HG03460 (cell line): ENCODE measurements at regions not wholly inside any gene's neighbourhood (a gene's known extent, or its start where the extent isn't known, plus 50 kb on each side); places are given as distances from the start of the nearest gene placed in this dataset.
A peak's percentile ranks its signal among the peaks of the same experiment; 100 is the strongest.
"Not testable (repeated sequence)": the region's sequence is repeated elsewhere in the genome, so short reads cannot be mapped to it uniquely, and the experiment has no call there.

Source experiments
- ATAC-seq: cut with Tn5 transposase; IDR thresholded peaks from one replicate; pipeline ENCODE4 v1.9.1; 2021; ENCODE audit not compliant: unreplicated experiment

DNA sequence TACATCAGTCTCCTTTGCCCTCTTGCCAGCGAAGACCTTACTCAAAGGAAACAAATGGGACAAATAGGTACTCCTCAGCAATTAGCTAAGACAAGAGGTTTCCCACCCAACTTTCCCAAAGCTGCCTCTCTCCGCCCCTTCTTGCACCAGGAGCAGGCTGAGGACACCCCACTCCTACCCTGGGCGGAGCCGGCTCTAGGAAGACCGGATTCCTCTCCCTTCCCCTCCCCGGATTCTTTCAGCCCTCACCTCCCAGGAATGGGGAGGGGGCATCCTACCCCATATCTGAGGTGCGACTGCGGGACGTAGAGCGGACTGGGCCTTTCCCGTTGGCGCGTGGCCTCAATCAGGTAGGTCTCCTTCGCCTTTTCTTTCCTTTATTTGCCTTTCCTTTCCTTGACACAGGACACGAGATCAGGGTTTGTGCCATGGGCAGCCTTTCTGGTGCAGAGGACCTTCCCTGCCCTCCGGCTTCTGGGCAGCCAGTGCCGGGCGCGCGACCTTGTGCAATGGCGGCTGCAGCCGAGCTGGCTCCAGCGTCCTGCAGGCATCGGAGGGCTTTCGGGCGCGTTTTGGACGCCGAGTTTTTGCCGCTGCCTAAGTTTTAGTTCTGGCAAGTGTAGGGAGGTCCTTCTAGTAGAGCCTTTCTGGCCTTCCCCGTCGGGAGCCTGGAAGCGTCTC, 279.9 kb downstream of the PLS3 start:
- not testable (repeated sequence) for ATAC-seq

DNA sequence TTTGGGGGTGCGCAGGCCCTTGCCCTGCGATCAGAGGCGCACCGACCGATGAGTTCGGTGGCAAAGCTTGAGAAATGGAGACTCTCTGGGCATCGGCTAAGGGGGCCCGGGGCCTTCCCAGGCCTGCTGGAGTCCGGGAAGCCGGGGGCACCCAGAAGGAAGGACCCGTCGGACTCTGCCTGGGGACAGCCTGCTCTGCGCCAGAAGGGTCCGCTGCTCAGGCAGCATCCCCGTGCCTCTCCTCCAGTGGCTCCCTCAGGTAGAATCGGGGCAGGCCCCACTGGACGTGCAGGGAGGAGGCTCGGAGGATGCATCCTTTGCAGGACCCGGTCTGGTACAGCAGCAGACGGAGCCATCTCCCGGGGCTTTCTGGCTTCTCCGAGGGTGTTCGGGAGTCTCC, 290.0 kb downstream of the PLS3 start:
- ATAC-seq: not testable (repeated sequence)

- not testable (repeated sequence) for ATAC-seq
These were observed 292.3 kb downstream of the PLS3 start for GRCh38 chrX:115853260-115853659.

DNA sequence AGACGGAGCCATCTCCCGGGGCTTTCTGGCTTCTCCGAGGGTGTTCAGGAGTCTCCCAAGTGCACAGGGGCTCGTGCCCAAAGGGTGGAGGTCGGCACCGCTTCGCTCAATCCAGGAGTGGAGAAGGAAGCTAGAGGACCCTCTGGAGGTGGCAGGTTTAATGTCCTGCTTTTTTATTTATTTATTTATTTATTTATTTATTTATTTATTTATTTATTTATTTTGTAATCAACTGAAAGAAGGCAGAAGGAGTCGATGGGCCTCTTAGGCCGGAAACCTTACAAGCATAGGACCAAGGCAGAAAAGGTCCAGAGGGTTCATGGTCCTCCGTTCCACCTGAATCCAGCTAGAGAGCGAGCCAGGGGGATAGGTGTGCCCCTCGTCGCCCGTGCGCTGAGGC, 289.4 kb upstream of the AGTR2 start:
- ATAC-seq: not testable (repeated sequence)

- ATAC-seq: not testable (repeated sequence)
These were observed 286.4 kb upstream of the AGTR2 start for GRCh38 chrX:115884121-115884520.

- ATAC-seq: not testable (repeated sequence)
These were observed 282.5 kb upstream of the AGTR2 start for GRCh38 chrX:115888041-115888440.

- not testable (repeated sequence) for ATAC-seq
These were observed 282.0 kb upstream of the AGTR2 start for GRCh38 chrX:115888519-115888918.

- ATAC-seq: no peak
These were observed 281.2 kb upstream of the AGTR2 start for GRCh38 chrX:115889121-115889890.

DNA sequence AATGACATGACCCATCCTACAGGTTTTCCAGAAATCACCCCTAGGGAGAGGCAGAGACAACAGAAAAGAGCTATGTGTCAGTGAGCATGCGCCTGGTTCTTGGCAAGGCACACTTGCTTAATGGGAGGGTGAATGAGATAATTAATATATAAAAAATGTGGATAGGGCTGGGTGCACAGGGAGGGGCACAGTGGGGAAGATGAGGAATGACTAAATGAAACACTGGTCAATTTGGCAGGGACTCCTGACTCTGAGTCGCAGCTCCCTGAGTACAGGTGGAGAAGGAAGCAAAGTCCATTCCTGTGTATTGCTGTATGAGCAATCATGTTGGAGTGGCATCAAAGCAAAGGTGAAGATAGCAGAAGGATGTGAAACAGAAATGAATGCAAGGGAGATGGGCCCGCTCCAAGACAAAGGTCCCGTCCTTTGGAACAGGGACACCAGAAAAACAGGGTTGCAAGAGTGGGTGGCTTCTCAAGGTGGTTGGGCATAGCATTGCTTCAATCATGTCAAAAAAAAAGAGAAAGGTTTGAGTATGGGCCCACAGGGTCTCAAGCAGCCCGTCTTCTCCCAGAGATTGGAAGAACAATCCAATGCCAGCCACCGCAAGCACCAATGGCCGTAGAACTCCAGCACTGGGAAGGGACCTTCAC, 278.4 kb upstream of the AGTR2 start:
- ATAC-seq: no peak

DNA sequence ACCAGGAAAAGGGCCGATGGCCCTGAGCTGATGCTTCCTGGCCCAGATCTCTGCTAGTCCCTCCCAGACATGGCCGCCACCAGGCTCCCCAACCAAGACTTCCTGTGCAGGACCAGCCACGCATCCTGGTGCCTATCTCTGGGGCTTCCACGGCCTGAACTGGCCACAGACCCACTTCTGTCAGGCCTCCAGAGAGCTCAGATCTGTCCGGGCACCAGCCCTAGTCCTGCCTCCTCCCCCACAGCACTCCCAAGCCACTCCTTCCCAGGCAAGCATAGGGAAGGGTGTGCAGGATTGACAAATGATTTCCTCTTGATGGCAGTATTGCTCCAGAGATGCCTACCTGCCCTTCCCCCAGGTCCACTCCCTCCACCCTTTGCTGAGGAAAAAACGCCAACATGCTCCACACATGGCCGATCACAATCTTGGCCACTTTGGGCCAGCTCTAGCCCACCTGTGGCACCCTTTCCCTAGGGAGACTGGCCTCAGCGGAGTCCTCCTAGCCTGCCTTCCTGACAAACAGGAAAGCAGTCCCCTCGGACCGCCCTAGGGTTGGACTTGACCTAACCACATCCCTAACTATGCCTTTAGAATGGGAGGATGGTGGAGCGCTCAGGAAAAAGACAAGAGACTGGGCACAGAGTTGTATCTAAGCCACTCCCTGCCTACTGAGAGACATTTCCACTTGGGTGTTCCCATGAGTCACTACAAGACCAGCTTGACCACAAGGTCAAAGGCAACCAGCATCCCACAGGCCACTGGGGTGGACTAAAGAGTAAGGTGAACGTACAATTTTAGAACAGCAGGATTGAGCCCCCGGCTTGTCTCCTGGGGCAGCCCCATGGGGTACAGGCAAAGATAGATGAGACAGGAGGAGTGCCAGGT, 277.5 kb upstream of the AGTR2 start:
- peak; percentile 68 for ATAC-seq

GRCh38 chrX:115894087-115894486, 276.5 kb upstream of the AGTR2 start:
- no peak for ATAC-seq

- no peak for ATAC-seq
These were observed 274.7 kb upstream of the AGTR2 start for GRCh38 chrX:115895678-115896329.

- ATAC-seq: no peak
These were observed 274.2 kb upstream of the AGTR2 start for GRCh38 chrX:115896362-115896761.

- ATAC-seq: no peak
These were observed 272.6 kb upstream of the AGTR2 start for GRCh38 chrX:115897956-115898355.

GRCh38 chrX:115898382-115899001, 272.1 kb upstream of the AGTR2 start:
- peak; percentile 62 for ATAC-seq

GRCh38 chrX:115900425-115900824, 270.1 kb upstream of the AGTR2 start:
- ATAC-seq: no peak

GRCh38 chrX:115901241-115901640, 269.3 kb upstream of the AGTR2 start:
- no peak for ATAC-seq

DNA sequence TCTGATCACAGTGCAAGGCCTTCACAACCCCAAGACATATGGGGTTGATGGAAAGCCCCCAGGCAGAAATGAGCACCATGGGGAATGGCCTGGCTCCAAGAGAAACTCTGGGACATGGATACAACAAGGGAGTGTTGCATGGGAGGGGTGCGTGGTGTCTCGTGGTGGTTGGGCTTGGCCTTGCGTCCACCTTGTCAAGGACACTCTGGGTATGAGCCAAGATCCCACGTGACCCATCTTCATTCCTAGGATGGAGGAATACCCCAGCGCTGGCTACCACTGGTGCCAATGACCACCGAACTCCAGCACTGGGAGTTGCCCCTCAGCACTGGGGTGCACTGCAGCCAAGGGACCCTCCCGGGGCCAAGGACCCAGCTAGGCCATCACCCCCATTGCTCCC, 267.5 kb upstream of the AGTR2 start:
- no peak for ATAC-seq

DNA sequence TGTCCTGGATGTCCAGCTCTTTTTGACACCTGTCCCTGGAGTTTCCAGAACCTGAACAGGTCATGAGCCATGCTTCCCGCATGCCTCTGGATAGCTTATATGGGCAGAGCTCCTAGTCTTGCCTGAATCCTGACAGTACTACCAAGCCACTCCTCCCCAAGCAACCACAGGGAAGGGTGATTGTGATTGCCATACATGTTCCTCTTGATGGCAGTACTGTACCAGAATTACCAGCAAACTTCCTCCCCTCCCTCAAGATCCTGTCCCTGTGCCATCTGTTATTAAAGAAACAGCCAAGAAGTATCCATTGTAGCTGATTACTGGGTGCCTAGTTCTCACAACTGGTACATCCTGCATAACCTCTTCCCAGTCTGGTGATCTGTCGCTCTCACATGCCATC, 264.3 kb upstream of the AGTR2 start:
- no peak for ATAC-seq

DNA sequence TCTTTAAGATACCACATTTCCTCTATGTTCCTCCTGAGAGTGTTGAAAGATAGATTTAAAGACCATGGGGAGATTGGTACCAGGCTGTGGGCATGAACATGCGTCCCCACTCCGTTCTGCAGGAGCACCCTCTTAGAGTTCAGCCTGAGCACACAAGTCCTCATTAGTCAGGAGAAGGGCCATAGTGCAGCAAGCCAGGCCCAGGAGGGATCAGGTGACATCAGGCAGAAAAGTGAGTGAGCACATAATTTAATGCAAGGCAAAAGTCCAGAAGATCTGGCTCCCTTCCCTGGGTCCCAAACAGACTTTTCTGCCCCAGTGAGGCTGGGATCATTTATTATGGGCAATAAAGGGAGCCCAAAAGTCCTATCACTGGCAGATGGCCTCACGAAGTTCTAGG, 263.7 kb upstream of the AGTR2 start:
- ATAC-seq: no peak
